ENCODE measurements at regions not wholly inside any gene's neighbourhood (a gene's known extent, or its start where the extent isn't known, plus 50 kb on each side); places are given as distances from the start of the nearest gene placed in this dataset.

DNA sequence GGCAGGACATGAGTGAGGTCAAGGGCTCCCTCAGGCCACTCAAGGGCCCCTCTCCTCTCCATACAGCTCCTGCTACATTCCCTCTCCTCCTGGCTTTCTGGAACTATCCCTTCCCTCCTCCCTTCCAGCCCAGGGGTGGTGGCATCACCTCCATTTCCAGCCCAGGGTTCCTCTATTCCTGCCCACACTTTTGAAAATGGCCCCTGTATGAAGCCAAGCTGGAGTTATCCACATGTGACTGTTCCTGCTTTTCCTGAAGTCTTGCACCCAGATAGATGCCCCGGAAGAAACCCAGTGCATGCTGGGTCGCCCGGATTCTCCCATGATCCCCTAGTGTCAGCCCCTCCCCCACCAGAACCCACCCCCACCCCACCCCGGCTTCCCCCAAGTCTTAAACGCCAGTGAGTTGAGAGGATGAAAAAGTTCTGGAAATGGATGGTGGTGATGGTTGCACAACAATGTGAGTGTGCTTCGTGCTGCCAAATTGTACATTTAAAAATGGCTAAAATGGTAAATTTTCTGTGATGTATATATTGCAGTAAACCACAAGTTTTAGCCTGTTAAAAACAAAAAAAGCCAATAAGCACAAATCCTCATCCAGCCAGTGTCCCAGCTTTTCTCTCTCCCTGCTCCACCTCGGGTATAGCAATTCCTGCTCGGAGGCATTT, 136.9 kb downstream of the SCARB1 start:
- DNase-seq: no peak

- DNase-seq: no peak
Measured at GRCh38 chr12:124725597-124726237, 137.9 kb downstream of the SCARB1 start.

DNA sequence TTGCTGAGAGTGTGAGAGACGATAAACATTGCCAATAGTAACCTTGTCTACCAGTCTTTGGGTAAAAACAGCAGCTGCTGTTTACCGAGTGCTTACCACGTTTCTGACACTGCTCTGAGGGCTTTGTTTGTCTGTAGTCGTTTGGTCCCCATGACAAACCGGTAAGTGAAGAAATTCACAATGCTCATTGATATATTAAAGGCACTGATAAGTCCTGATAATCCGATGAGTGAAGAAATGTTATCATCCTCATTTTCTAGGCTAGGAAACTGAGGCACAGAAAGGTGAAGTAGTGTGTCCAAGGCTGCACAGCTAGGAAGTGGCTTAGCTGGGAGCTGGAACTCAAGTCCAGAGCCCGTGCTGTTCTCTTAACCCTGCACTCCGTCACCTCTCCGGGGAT, 138.6 kb downstream of the SCARB1 start:
- no peak for DNase-seq

- DNase-seq: no peak
Measured at GRCh38 chr12:124722878-124723277, 140.8 kb downstream of the SCARB1 start.

DNA sequence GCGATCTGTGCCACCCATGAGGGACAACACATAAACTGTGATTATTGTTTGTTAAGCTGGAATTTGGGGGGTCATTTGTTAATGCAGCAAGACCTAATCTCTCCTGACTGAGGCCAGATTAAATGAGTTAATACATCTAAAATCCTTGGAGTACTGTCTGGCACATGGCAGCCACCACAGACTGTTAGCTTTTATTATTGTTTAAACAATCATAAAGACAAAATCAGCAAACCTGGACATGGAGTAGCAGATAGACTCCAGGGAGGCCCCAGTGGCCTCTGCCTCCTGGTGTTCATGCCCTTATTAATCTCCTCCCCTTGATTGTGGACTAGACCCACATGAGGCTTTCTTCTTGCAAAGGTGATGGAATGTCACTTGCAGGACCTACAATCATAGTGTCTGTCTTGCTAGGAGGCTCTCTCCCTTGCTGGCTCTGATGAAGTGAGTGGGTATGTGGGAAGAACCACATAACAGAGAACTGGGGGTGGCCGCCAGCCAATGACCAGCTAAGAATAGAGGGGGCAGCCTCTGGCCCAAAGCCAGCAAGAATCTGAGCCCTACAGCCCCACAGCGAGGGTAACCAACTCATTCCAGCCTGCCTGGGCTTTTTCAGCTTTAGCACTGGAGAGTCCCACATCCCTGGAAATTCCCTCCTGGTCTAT, 142.0 kb downstream of the SCARB1 start:
- DNase-seq: peak; percentile 52

DNA sequence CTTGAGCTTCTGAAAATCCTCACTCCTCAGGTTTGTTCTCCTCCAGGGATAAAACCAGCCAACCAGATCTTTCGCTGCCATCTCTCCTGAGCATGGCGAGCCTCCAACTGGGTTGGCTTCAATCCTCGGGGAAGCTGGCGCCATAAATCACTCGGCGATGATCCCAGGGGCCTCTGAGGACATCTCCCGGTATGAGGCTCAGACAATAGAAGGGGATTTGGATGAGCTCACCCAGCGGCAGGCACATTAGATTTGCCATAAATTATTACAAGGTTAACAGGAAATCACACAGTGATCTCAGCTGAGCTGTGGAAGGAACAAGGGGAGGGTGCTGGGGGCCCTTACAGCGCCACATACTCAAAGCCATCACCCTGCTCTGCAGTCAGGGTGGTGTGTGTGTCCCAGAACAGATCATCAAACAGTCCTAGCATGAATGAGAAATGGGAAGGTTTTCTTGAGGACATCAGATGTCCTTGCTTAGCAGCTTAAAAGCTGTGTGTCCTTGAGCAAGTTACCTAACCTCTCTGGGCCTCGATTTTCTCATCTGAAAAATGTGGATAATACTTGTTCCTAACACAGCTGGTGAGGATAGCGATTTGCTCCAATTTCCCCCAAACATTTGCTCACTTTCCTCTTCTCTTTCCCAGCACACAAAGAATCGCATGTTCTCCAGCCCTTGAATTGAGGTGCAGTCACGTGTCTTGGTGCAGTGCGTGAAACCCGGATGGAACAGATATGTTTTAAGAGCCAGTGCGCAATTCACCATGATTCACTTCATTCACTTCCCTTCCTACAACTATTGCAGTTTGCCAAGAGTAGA, 142.8 kb downstream of the SCARB1 start:
- DNase-seq: peak; percentile 97

GRCh38 chr12:124720004-124720680, 143.5 kb downstream of the SCARB1 start:
- peak; percentile 89 for DNase-seq

DNA sequence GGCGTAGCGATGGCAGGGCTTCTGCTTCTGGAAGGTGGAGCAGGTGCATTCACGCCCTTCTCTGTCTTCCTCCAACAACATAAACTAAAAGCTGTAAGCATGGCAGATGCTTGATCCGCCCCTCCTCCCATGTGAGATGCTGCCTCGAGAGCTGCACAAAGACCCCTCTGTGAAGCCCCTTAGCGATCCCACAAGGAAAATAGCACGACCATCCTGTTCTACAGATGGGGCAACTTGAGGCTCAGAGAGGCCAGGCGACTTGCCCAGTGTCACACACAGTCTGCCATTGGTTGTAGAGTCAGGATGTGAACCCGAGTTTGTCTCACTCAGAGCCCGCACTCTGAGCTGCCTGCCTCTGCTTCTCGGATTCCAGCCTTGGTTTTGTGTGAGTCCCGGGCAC, 144.4 kb downstream of the SCARB1 start:
- no peak for DNase-seq

DNA sequence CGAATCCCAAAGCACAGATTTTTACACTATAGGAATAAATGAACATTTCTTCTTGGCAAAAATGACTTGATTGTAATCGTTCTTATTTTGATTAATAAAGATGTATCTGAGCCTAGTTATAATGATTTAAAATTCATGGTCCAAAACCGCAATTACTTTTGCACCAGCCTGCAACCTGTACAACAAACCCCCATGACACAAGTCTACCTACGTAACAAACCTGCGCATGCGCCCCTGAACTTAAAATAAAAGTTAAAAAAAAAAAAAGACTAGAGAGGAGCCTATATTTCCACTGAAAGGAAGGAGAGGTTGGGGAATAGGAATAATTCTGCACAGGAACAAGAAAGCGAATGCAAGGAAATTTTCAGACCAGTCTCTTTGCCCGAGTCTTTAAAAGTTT, 145.2 kb downstream of the SCARB1 start:
- DNase-seq: no peak

- no peak for DNase-seq
Measured at GRCh38 chr12:124718036-124718435, 145.6 kb downstream of the SCARB1 start.

- no peak for DNase-seq
Measured at GRCh38 chr12:124717318-124717717, 146.3 kb downstream of the SCARB1 start.

GRCh38 chr12:124716208-124717130, 147.2 kb downstream of the SCARB1 start:
- no peak for DNase-seq

DNA sequence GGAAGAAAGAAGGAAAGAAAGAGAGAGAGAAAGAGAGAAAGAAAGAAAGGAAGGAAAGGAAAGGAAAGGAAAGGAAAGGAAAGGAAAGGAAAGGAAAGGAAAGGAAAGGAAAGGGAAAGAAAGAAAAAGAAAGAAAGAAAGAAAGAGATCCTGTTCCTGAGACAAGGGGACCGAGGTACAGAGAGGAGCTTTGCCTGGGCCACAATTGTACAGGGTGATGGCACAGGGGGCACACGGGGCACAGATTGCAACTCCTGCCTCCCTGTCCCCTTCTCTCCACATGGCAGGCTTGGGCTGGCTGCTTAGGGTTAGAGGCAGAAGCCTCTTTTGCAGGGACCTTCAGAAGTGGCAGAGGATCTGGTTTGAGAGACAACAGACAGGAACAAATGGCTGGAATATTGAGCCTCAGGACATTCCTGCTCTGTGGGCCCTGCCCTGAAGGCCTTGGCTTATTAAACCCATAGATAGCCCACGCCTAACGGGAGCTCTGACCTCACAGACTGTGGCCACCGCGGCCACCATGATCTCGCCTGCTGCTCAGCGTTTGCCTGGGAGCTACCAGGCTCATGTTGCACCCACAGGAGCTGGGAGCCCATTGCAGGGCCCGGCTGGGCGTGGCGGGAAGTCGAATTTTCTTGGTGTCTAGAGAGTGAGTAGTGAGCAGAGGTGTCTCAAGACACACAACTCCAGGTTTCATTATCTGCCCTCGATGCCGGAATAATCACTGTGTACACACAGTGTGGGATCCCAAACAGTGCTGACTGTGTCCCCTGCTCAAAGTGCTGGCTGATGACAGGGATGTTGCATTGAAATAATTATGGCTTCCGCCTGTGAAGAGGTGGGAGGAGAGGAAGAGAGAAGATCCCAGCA, 147.9 kb upstream of the NCOR2 start:
- DNase-seq: peak; percentile 49

DNA sequence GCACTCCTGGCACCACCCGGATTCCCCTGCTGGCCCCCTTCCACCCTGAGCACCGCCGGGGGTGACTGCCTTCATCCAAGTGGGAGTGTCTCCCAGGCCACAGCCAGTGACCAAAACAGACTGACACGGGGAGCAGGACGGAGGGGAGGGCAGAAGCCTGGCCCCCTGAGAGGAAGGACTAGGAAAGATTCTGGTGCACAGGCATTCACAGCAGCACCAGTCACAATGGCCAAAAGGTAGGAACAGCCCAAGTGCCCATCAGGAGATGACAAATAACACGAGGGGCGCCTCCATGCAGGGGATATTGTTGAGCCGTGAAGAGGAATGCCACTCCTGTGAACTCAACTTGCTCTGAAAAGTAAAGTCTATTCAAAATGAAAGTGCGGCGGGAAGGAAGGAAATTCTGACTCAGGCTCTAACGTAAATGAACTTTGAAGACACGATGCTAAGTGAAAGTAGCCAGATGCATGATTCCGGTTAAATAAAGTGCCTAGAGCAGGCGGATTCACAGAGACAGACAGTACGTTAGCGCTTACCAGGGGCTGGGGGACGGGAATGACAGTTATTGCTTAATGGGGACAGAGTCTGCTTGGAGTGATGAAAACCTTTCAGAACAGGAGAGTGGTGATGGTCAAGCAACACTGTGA, 146.1 kb upstream of the NCOR2 start:
- peak; percentile 78 for DNase-seq

- no peak for DNase-seq
Measured at GRCh38 chr12:124713041-124713435, 145.6 kb upstream of the NCOR2 start.

- DNase-seq: no peak
Measured at GRCh38 chr12:124711344-124711743, 143.9 kb upstream of the NCOR2 start.

DNA sequence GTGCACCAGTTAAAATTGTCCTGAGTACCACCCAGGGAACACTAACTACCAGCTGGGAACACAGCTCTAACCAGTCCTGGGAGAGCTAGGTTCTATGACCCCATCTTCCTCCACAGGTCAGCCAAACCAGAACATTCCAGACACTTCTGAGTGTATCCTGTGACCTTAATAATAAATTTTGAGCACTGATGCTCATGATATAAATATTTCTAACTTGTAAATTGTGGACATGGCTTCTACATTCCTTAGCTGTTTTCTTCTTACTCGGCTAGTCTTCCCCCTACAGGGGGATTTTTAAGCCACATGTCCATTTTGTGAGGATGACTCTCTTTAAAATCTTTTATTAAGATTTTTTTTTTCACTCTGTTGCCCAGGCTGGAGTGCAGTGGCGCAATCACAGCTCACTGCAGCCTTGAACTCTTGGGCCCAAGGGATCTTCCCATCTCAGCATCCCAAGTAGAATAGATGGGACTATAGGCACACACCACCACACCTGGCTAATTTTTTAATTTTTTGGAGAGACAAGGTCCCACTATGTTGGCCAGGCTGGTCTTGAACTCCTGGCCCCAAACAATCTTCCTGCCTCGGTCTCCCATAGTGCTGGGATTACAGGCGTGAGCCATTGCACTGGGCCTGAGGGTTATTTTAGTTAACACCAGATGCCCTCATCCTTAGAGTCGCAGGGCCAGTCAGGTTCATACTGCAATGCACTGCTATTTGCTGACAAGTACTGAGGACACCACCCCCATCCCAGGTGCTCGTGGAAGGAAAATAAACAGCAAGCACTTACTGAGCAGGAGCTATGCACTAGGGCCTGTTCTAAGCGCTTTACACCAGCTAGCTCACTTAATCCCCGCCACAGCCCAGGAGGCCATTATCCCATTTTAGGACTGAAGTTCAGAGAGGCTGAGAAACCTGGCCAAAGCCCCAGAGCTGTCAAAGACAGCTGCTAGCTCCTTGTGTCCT, 142.6 kb upstream of the NCOR2 start:
- DNase-seq: peak; percentile 77

GRCh38 chr12:124707316-124707715, 139.9 kb upstream of the NCOR2 start:
- no peak for DNase-seq

DNA sequence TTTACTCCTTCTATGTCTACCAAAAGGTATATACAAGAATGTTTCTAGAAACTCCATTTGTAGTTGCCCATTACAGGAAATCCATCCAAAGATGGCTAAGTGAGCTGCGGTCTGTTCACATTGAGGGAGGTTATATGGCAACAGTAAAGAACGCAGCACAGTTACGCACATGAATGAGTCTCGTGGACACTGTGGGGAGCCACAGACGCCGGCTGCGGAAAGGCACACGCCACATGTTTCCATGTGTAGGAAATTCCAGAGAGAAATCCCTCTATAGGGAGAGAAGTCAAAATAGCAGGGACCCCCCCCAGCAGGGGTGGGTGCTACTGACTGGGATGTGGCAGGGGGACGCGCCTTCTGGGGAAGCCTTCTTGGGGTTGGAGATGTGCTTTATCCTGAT, 139.0 kb upstream of the NCOR2 start:
- peak; percentile 49 for DNase-seq
